ENCODE measurements at regions not wholly inside any gene's neighbourhood (a gene's known extent, or its start where the extent isn't known, plus 50 kb on each side); places are given as distances from the start of the nearest gene placed in this dataset.

DNA sequence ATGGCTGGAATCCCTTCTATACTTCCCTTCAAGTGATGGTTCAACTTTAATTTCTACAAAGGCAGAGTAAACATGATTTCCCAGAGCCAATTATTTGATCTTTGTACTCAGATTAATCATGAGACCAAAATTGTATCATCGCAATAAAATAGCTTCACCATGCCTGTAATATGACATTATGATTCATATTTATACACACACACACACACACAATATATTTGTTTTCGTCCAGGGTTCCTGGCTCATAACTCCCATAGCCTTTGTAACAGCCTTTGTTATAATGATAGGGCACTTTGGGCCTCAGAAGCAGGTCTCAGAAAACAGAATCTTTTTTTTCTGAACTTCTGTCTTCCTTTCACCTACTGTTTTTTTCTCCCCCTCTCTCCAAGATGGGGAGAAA lies 270.6 kb downstream of the ADGRA3 start:
- no peaks in the 10 kb centered on the region for H3K4me1 ChIP-seq (ENCODE audit: insufficient read depth, low read length)
- no peak for DNase-seq

DNA sequence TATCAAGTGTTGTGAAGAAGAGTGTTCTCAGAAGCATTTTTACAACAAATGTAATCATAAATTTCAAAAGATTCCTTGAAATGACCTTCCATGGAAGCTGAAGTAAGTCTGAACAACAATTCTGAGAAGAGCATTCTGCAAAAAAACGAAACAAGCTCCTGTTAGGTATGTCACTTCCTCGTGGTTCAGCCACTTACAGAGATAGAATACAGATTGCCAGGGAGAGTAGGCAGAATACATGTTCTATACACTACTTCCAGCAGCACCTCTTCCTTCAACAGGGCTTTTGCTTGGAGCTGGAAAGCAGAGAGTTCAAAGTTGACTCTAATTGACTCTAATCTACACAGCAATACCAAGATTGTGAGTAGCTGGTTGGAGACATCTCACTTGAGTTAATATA lies 274.5 kb downstream of the ADGRA3 start:
- intact Hi-C loops (cut with DNase I, micrococcal nuclease): no loop called here
- Mint-ChIP-seq H3K9me3 (peaks cover 7% of the 10 kb centered on the region), H3K27ac (no peak overlapping the region), H3K4me1 (ENCODE audit: low read depth) (no peaks in the 10 kb centered on the region), H3K27me3 (peaks cover 4% of the 10 kb centered on the region), H3K36me3 (ENCODE audit: low read depth) (no peaks in the 10 kb centered on the region), H3K4me3 (no peak overlapping the region)
- Histone ChIP-seq H3K9me3 (ENCODE audit: control insufficient read depth in 1 of 2, insufficient read depth in 1 of 2, low read length in 2 of 2) (peaks cover 0 to 14% of the 10 kb centered on the region in 2 experiments), H3K4me3 (ENCODE audit: low read length) (no peak overlapping the region), H3K27me3 (ENCODE audit: control insufficient read depth in 1 of 2, insufficient read depth in 2 of 2, low read length in 2 of 2) (no peaks in the 10 kb centered on the region), H3K4me1 (ENCODE audit: insufficient read depth, low read length) (no peaks in the 10 kb centered on the region), H3K27ac (ENCODE audit: low read depth in 1 of 2, low read length in 2 of 2) (no peak overlapping the region), H3K36me3 (ENCODE audit: insufficient read depth, low read length) (no peaks in the 10 kb centered on the region)
- peak in 1 of 14 experiments; percentile 24 for DNase-seq
- TF ChIP-seq, protein P1, sequence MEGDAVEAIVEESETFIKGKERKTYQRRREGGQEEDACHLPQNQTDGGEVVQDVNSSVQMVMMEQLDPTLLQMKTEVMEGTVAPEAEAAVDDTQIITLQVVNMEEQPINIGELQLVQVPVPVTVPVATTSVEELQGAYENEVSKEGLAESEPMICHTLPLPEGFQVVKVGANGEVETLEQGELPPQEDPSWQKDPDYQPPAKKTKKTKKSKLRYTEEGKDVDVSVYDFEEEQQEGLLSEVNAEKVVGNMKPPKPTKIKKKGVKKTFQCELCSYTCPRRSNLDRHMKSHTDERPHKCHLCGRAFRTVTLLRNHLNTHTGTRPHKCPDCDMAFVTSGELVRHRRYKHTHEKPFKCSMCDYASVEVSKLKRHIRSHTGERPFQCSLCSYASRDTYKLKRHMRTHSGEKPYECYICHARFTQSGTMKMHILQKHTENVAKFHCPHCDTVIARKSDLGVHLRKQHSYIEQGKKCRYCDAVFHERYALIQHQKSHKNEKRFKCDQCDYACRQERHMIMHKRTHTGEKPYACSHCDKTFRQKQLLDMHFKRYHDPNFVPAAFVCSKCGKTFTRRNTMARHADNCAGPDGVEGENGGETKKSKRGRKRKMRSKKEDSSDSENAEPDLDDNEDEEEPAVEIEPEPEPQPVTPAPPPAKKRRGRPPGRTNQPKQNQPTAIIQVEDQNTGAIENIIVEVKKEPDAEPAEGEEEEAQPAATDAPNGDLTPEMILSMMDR (IDR thresholded peaks at IDR 0.05): no peak
- no peak for ATAC-seq (ENCODE audit: poor library complexity)
- ChIA-PET POLR2A (no interaction called here), CTCF (no interaction called here)

More for the DNA sequence above, 270.6 kb downstream of the ADGRA3 start:
- ChIA-PET POLR2A (no interaction called here), CTCF (no interaction called here)
- ATAC-seq (ENCODE audit: poor library complexity): no peak
- TF ChIP-seq, protein P1 (IDR thresholded peaks at IDR 0.05): no peak
- Histone ChIP-seq H3K9me3 (ENCODE audit: control insufficient read depth in 1 of 2, insufficient read depth in 1 of 2, low read length in 2 of 2) (no peaks in the 10 kb centered on the region), H3K36me3 (ENCODE audit: insufficient read depth, low read length) (no peaks in the 10 kb centered on the region), H3K4me3 (ENCODE audit: low read length) (no peak overlapping the region), H3K27me3 (ENCODE audit: control insufficient read depth in 1 of 2, insufficient read depth in 2 of 2, low read length in 2 of 2) (no peaks in the 10 kb centered on the region), H3K27ac (ENCODE audit: low read depth in 1 of 2, low read length in 2 of 2) (no peak overlapping the region)
- intact Hi-C loops (cut with DNase I, micrococcal nuclease): no loop called here
- no peak overlapping the region for H3K27ac Mint-ChIP-seq
- H3K4me3 Mint-ChIP-seq: no peak overlapping the region
- no peaks in the 10 kb centered on the region for H3K36me3 Mint-ChIP-seq (ENCODE audit: low read depth)
- H3K9me3 Mint-ChIP-seq: peaks cover 11% of the 10 kb centered on the region
- no peaks in the 10 kb centered on the region for H3K4me1 Mint-ChIP-seq (ENCODE audit: low read depth)
- no peaks in the 10 kb centered on the region for H3K27me3 Mint-ChIP-seq

DNA sequence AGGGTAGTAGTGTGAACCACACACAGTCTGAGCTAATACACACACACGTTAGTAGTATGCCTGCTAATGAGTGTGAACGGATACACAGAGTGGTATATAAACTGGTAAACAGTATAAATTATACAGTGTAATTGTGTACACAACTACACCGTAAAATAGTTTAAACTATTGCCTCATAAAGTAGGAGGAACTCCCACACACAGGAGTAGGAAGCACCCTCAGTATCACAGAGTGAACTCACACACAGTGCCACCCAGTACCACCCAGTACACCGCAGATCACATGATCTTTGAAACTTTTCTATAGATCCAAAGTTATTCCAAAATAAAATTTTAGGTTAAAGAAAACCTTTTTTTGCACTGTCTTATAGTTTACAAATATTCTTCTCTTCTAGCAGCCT lies 275.1 kb downstream of the ADGRA3 start:
- TF ChIP-seq, protein P1 (IDR thresholded peaks at IDR 0.05): no peak
- Mint-ChIP-seq H3K4me3 (no peak overlapping the region), H3K9me3 (peaks cover 7% of the 10 kb centered on the region), H3K27me3 (peaks cover 9% of the 10 kb centered on the region), H3K27ac (no peak overlapping the region), H3K4me1 (ENCODE audit: low read depth) (no peaks in the 10 kb centered on the region), H3K36me3 (ENCODE audit: low read depth) (no peaks in the 10 kb centered on the region)
- Histone ChIP-seq H3K27me3 (ENCODE audit: control insufficient read depth in 1 of 2, insufficient read depth in 2 of 2, low read length in 2 of 2) (no peaks in the 10 kb centered on the region), H3K4me3 (ENCODE audit: low read length) (no peak overlapping the region), H3K4me1 (ENCODE audit: insufficient read depth, low read length) (no peaks in the 10 kb centered on the region), H3K9me3 (ENCODE audit: control insufficient read depth in 1 of 2, insufficient read depth in 1 of 2, low read length in 2 of 2) (peaks cover 0 to 14% of the 10 kb centered on the region in 2 experiments), H3K27ac (ENCODE audit: low read depth in 1 of 2, low read length in 2 of 2) (no peak overlapping the region), H3K36me3 (ENCODE audit: insufficient read depth, low read length) (no peaks in the 10 kb centered on the region)
- CTCF ChIA-PET: no interaction called here
- ATAC-seq (ENCODE audit: poor library complexity) (no peak), DNase-seq (no peak)
- POLR2A ChIA-PET: no interaction called here
- intact Hi-C loops (cut with DNase I, micrococcal nuclease): no loop called here

All from CD4-positive, alpha-beta T cell (primary cell).